ENCODE measurements at regions not wholly inside any gene's neighbourhood (a gene's known extent, or its start where the extent isn't known, plus 50 kb on each side); places are given as distances from the start of the nearest gene placed in this dataset.

GRCh38 chr12:126570566-126570965, 1505.3 kb downstream of the AACS start:
- TF ChIP-seq CTCF (conservative IDR thresholded peaks at IDR 0.05; ENCODE audit: low read length) = no peak
- no peak for TF ChIP-seq EZH2phosphoT487 (IDR thresholded peaks at IDR 0.05; ENCODE audit: borderline replicate concordance, low read depth, low read length)
